Sigmoid colon (tissue), 4 donors: ENCODE measurements at regions not wholly inside any gene's neighbourhood (a gene's known extent, or its start where the extent isn't known, plus 50 kb on each side); places are given as distances from the start of the nearest gene placed in this dataset.
"Not testable (repeated sequence)": the region's sequence is repeated elsewhere in the genome, so short reads cannot be mapped to it uniquely, and the experiment has no call there.

Experiments
- CTCF ChIP-seq, 4 experiments: fragments of 450-650 bp in 3 of 4; fragments of 200-600 bp in 1 of 4; IDR thresholded peaks; one replicate each; pipeline ENCODE4 v1.5.1; 2016 to 2019; ENCODE audit warnings: antibody characterized with exemption in 4 of 4, mild to moderate bottlenecking in 3 of 4, moderate library complexity in 2 of 4
- POLR2A ChIP-seq, 2 donors: fragments of 450-650 bp; IDR thresholded peaks; one replicate each; pipeline ENCODE4 v1.6.1; 2016; ENCODE audit warnings: antibody characterized with exemption in 2 of 2, mild to moderate bottlenecking in 2 of 2, moderate library complexity in 2 of 2
- POLR2AphosphoS5 ChIP-seq, 4 donors: sonication (generic); formaldehyde crosslinking; IDR thresholded peaks; one replicate each; pipeline ENCODE4 v1.6.1; 2017; ENCODE audit warnings: antibody characterized with exemption in 4 of 4

DNA sequence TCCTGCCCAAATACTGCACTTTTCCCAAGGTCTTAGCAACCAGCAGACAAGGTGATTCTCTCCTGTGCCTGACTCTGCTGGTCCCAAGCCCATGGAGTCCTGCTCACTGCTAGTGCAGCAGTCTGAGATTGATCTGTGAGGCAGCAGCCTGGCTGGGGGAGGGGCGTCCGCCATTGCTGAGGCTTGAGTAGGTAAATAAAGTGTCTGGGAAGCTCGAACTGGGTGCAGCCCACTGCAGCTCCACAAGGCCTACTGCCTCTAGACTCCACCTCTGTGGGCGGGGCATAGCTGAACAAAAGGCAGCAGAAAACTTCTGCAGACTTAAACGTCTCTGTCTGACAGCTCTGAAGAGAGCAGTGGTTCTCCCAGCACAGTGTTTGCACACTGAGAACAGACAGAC, 258.7 kb downstream of the ABCC12 start:
- TF ChIP-seq CTCF, POLR2AphosphoS5, POLR2A (IDR thresholded peaks at IDR 0.05): not testable (repeated sequence)
